HuH-7 (cell line): ENCODE measurements at regions not wholly inside any gene's neighbourhood (a gene's known extent, or its start where the extent isn't known, plus 50 kb on each side); places are given as distances from the start of the nearest gene placed in this dataset.
A peak's percentile ranks its signal among the peaks of the same experiment; 100 is the strongest.

Experiments used
- DNase-seq: peaks from one replicate; pipeline ENCODE4 v3.0.0; 2011; ENCODE audit warnings: low spot score

DNA sequence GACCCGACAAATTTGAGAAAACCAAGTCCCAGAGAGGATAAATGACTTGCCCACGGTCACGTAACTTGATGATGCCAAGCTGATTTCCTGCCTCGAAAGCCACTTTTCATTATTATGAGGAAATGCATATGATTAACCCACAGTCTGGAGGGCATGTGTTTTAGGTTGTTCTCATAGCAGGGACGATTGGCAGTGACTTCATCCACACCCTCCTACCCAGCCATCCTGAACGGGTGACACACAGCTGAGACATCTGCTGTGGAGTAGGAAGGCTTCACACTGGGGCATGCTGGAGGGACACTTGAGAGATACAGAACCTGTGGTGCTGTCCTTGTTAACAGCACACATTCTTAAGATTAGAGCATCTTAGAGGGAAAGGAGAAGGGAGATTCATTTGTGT lies 65.4 kb upstream of the WDFY2 start:
- DNase-seq = no peak

- DNase-seq = no peak
Observed at GRCh38 chr13:51519771-51520216, 64.5 kb upstream of the WDFY2 start.

- no peak for DNase-seq
Observed at GRCh38 chr13:51520524-51520923, 63.7 kb upstream of the WDFY2 start.

- DNase-seq = peak; percentile 8
Observed at GRCh38 chr13:51523082-51523518, 61.2 kb upstream of the WDFY2 start.

- no peak for DNase-seq
Observed at GRCh38 chr13:51524312-51524711, 60.0 kb upstream of the WDFY2 start.

DNA sequence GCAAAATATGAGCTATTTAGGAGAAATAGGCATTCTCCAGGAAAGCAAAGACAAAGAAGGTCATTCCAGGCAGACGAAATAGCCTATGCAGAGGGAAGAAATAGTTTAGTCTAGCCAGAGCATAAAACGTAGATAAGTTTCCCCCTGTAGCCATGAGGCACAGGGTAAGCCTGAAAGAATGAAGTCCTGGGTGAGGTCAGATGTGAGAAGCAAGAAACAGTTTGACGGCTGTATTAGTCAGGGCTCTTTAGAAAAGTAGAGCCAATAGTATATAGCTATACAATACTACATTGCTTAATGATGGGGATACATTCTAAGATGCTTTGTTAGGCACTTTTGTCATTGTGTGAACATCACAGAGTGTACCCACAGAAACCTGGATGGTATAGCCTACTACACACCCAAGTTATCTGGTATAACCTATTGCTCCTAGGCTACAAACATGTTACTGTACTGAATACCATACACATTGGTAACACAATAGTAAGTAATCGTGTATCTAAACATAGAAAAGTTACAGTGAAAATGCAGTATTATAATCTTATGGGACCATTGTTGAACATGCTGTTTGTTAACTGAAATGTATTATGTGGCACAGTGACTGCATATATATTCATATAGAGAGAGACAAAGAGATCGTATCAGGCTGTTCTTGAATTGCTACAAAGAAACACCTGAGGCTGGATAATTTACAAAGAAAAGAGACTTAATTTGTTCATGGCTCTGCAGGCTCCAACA lies 59.3 kb upstream of the WDFY2 start:
- DNase-seq = no peak

GRCh38 chr13:51525567-51526167 lies 58.6 kb upstream of the WDFY2 start:
- DNase-seq = no peak

DNA sequence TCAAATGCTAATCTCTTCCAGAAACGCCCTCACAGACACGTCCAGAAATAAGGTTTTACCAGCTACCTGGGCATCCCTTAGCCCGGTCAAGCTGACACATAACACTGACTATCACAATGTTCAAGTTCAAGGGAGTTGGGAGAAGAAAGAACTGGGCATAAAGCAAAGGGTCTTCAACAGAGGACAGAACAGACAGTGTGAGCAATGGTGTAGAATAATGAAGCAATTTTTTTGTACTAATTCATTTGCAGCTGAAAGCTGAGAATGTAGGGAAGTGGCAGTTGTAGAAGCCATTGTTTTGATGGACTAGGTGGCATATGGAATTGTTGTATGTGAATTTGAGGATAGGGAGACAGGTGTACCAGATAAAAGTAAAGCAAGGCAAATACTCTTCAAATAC lies 58.1 kb upstream of the WDFY2 start:
- DNase-seq = no peak

DNA sequence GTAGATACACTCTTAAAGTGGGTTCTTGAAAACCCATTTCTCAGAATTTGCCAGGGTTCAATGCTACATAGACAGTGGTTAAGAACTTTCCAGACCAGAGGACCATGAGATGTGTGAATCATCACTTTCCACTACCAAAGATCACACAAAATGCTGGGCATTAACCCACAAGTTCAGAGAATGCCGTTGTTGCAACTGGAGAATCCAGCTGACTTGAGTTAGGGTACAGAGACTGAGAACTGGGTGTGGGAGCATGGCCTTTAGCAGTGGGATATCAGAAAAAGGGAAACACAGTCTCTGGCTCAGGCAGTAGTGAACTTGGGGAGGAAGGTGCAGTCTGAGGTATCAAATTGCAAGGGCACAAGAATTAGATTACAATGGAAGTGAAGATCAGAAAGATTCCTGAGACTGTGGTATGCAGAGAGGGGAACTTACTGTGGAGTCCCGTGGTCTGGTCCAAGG lies 51.5 kb upstream of the WDFY2 start:
- no peak for DNase-seq

DNA sequence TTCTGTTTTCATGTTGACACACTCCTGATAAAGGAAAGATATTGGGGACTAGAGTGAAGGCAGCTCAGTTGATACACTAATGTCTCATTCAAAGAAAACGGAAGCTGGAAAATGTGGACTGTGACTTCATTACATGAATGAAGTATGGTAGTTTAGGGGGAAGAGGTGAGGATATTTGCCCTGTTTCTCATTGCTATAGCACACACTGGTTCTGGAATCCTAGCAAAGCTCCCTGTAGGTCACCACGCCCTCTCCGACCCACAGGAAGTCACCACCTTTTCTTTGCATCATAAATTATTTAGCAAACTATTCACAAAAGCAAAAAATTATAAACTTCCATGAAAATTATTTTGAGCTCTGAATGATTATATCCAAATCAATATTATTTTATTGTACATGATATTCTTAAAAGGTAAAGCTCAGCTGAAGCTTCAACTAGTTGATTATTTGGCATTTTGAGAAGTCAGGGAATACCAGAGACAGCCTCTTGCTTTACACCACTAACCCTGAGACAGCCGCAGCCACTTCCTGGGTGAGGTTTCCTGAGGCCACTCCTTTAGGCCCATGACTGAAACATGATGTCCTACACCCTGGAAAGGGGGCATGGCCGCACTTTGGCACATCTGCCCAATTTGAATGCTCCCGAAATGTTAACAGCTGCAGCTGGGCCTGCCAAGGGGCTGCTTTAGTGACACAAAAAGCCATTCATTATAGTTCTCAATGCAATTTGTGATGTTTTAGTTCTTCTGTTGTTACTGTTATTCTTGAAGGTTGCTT lies 50.0 kb upstream of the WDFY2 start:
- DNase-seq = no peak
